GM12878 (cell line): ENCODE measurements at regions not wholly inside any gene's neighbourhood (a gene's known extent, or its start where the extent isn't known, plus 50 kb on each side); places are given as distances from the start of the nearest gene placed in this dataset.

Source experiments
- CTCF ChIP-seq, 3 experiments: IDR thresholded peaks in 2 of 3; conservative IDR thresholded peaks in 1 of 3; 2 replicates each; pipeline ENCODE4 v1.5.1; 2011; ENCODE audit warnings: low read depth in 3 of 3, low read length in 3 of 3, mild to moderate bottlenecking in 3 of 3, control low read depth in 2 of 3, moderate library complexity in 2 of 3, inconsistent platforms in 1 of 3, mixed read lengths in 1 of 3; ENCODE audit not compliant: control insufficient read depth in 2 of 3, insufficient read depth in 1 of 3; ENCODE audit errors: extremely low read depth in 1 of 3
- ELK1 ChIP-seq: IDR thresholded peaks from 2 replicates; pipeline ENCODE4 v1.6.1; 2012; ENCODE audit warnings: low read depth, low read length, improper control_type of control experiment
- HDAC2 ChIP-seq: fragments of 200-600 bp; sonication (generic); IDR thresholded peaks from 2 replicates; pipeline ENCODE4 v1.6.1; 2017

GRCh38 chr2:181300600-181301291 is 156.4 kb upstream of the ITGA4 start:
- TF ChIP-seq HDAC2 = no peak
- TF ChIP-seq ELK1 = no peak
- no peak for TF ChIP-seq CTCF (IDR thresholded peaks at IDR 0.05 in 2 of 3, conservative IDR thresholded peaks at IDR 0.05 in 1 of 3; ENCODE audit: control insufficient read depth in 2 of 3, extremely low read depth in 1 of 3, insufficient read depth in 1 of 3, low read depth in 3 of 3, low read length in 3 of 3)
